Left colon (tissue), 2 donors: ENCODE measurements at regions not wholly inside any gene's neighbourhood (a gene's known extent, or its start where the extent isn't known, plus 50 kb on each side); places are given as distances from the start of the nearest gene placed in this dataset.
"Not testable (repeated sequence)": the region's sequence is repeated elsewhere in the genome, so short reads cannot be mapped to it uniquely, and the experiment has no call there.

Experiments
- ATAC-seq: fragments of 200-7000 bp; cut with Tn5 transposase; one replicate; pipeline ENCODE4 v1.9.1; 2020; ENCODE audit warnings: mild to moderate bottlenecking, moderate library complexity
- DNase-seq, 2 donors: peaks; one replicate each; pipeline ENCODE4 v3.0.0-alpha.2; 2020
- intact Hi-C, 2 donors: fragments of 100-400 bp; cut with DNase I in 1 of 2; cut with micrococcal nuclease in 1 of 2; formaldehyde crosslinking; loops; one replicate each; pipeline versions ENCODE4 v1.11.2 to v1.14.0; 2022; cut with DNase I, micrococcal nuclease
- donor health status: DM: no; HTN: no; CAD: no.
- donor health status: DM: yes; HTN: yes; CAD: no.

- no peak for DNase-seq
- ATAC-seq, result peak; percentile 68
- intact Hi-C loops, result no loop called here
Observed at GRCh38 chr3:31086698-31087097, 192.2 kb upstream of the GADL1 start.

- ATAC-seq, result no peak
- no peak for DNase-seq
- intact Hi-C loops, result no loop called here
Observed at GRCh38 chr3:31091748-31092147, 197.3 kb upstream of the GADL1 start.

- ATAC-seq (no peak), DNase-seq (no peak)
Observed at GRCh38 chr3:31092748-31093589, 198.5 kb upstream of the GADL1 start.

GRCh38 chr3:31093606-31094005 lies 199.1 kb upstream of the GADL1 start:
- intact Hi-C loops, result no loop called here
- no peak for DNase-seq
- ATAC-seq, result no peak

More at GRCh38 chr3:31092748-31093589, 198.5 kb upstream of the GADL1 start:
- intact Hi-C loops, result no loop called here

GRCh38 chr3:31094048-31094447 lies 199.6 kb upstream of the GADL1 start:
- ATAC-seq, result peak; percentile 24
- DNase-seq, result no peak
- intact Hi-C loops, result no loop called here

GRCh38 chr3:31095255-31095654 lies 200.8 kb upstream of the GADL1 start:
- intact Hi-C loops, result no loop called here

GRCh38 chr3:31096661-31097395 lies 202.4 kb upstream of the GADL1 start:
- DNase-seq (no peak), ATAC-seq (no peak)
- intact Hi-C loops, result no loop called here

More at GRCh38 chr3:31095255-31095654, 200.8 kb upstream of the GADL1 start:
- no peak for ATAC-seq
- no peak for DNase-seq

- DNase-seq (no peak), ATAC-seq (no peak)
- intact Hi-C loops, result no loop called here
Observed at GRCh38 chr3:31100519-31100918, 206.1 kb upstream of the GADL1 start.

GRCh38 chr3:31101285-31101684 lies 206.8 kb upstream of the GADL1 start:
- DNase-seq, intact Hi-C loops, ATAC-seq: not testable (repeated sequence)

GRCh38 chr3:31102196-31102879 lies 207.9 kb upstream of the GADL1 start:
- no peak for ATAC-seq
- no peak for DNase-seq
- intact Hi-C loops, result no loop called here

GRCh38 chr3:31103181-31103580 lies 208.7 kb upstream of the GADL1 start:
- ATAC-seq (no peak), DNase-seq (no peak)
- intact Hi-C loops, result no loop called here

- no peak for ATAC-seq
- intact Hi-C loops, result no loop called here
- DNase-seq, result no peak
Observed at GRCh38 chr3:31103623-31104180, 209.2 kb upstream of the GADL1 start.

GRCh38 chr3:31105011-31105410 lies 210.6 kb upstream of the GADL1 start:
- DNase-seq (no peak), ATAC-seq (no peak)
- intact Hi-C loops, result no loop called here

GRCh38 chr3:31105438-31106077 lies 211.1 kb upstream of the GADL1 start:
- no peak for DNase-seq
- ATAC-seq, result no peak

GRCh38 chr3:31106204-31106603 lies 211.7 kb upstream of the GADL1 start:
- intact Hi-C loops, result no loop called here
- peak; percentile 54 for ATAC-seq
- no peak for DNase-seq

More at GRCh38 chr3:31105438-31106077, 211.1 kb upstream of the GADL1 start:
- intact Hi-C loops, result no loop called here

GRCh38 chr3:31106912-31107311 lies 212.5 kb upstream of the GADL1 start:
- intact Hi-C loops, result no loop called here
- ATAC-seq (no peak), DNase-seq (no peak)

- intact Hi-C loops, result no loop called here
- DNase-seq, result no peak
- ATAC-seq, result no peak
Observed at GRCh38 chr3:31114929-31115283, 220.4 kb upstream of the GADL1 start.

GRCh38 chr3:31115531-31115930 lies 221.1 kb upstream of the GADL1 start:
- intact Hi-C loops, ATAC-seq, DNase-seq: not testable (repeated sequence)

- DNase-seq (no peak), ATAC-seq (no peak)
- intact Hi-C loops, result no loop called here
Observed at GRCh38 chr3:31116651-31117050, 222.2 kb upstream of the GADL1 start.
